IMR-90 (cell line): ENCODE measurements at regions not wholly inside any gene's neighbourhood (a gene's known extent, or its start where the extent isn't known, plus 50 kb on each side); places are given as distances from the start of the nearest gene placed in this dataset.

ENCODE experiments used
- ATAC-seq: fragments of 200-7000 bp; cut with Tn5 transposase; 2 replicates; pipeline ENCODE4 v1.9.1; 2020; ENCODE audit warnings: low read depth, mild to moderate bottlenecking, moderate library complexity
- BruUV-seq: library from RNA; stranded (reverse); fragments of 400-500 nt; replicated peaks from 2 replicates; lab custom pipeline; 2021; lab: Mats Ljungman, UMichigan
- CTCF ChIA-PET: fragments of 300-600 bp; formaldehyde crosslinking; extraction: SDS; loops from one replicate; lab custom pipeline; 2021; ENCODE audit warnings: antibody characterized with exemption; lab: Yijun Ruan, JAX
- POLR2A ChIA-PET: fragments of 300-600 bp; sonication (Branson Sonifier 250); formaldehyde crosslinking; loops from one replicate; lab custom pipeline; 2022; ENCODE audit warnings: antibody characterized with exemption; ENCODE audit not compliant: unreplicated experiment; lab: Charles Lee
- DNase-seq: peaks from one replicate; pipeline ENCODE4 v3.0.0; 2013
- H2AFZ ChIP-seq: replicated peaks from 2 replicates; pipeline ENCODE3; 2013; ENCODE audit warnings: low read length, mild to moderate bottlenecking; ENCODE audit not compliant: poor library complexity
- H2AK5ac ChIP-seq: 2 replicates; pipeline ENCODE4 v1.6.1; 2013; ENCODE audit warnings: low read depth, low read length, inconsistent platforms
- H2AK9ac ChIP-seq: replicated peaks from 2 replicates; pipeline ENCODE3; 2013; ENCODE audit warnings: mild to moderate bottlenecking, low read depth, low read length, moderate library complexity; ENCODE audit not compliant: poor library complexity
- H2BK120ac ChIP-seq: 2 replicates; pipeline ENCODE4 v1.6.1; 2013; ENCODE audit warnings: low read depth, low read length, inconsistent platforms
- H2BK15ac ChIP-seq: 3 replicates; pipeline ENCODE4 v1.6.1; 2013; ENCODE audit warnings: low read depth, low read length, inconsistent platforms
- H2BK20ac ChIP-seq: 2 replicates; pipeline ENCODE4 v1.6.1; 2013; ENCODE audit warnings: low read depth, mild to moderate bottlenecking, inconsistent platforms, low read length, moderate library complexity
- H2BK5ac ChIP-seq: 2 replicates; pipeline ENCODE4 v1.6.1; 2013; ENCODE audit warnings: mild to moderate bottlenecking, low read depth, low read length, inconsistent platforms; ENCODE audit not compliant: poor library complexity, severe bottlenecking
- H3K14ac ChIP-seq: replicated peaks from 2 replicates; pipeline ENCODE4 v1.6.1; 2013; ENCODE audit warnings: low read depth, low read length, inconsistent platforms
- H3K18ac ChIP-seq: 2 replicates; pipeline ENCODE4 v1.6.1; 2013; ENCODE audit warnings: low read depth, low read length, control low read depth
- H3K23ac ChIP-seq: 2 replicates; pipeline ENCODE4 v1.6.1; 2013; ENCODE audit warnings: low read depth, low read length, inconsistent platforms
- H3K27ac ChIP-seq: 2 replicates; pipeline ENCODE4 v1.5.1; 2013; ENCODE audit warnings: mild to moderate bottlenecking, control low read depth, low read length; ENCODE audit not compliant: insufficient read depth
- H3K27me3 ChIP-seq: 2 replicates; pipeline ENCODE4 v1.6.1; 2013; ENCODE audit warnings: low read length; ENCODE audit not compliant: control insufficient read depth, insufficient read depth
- H3K36me3 ChIP-seq: 2 replicates; pipeline ENCODE4 v1.6.1; 2013; ENCODE audit warnings: low read length, mixed read lengths; ENCODE audit not compliant: control insufficient read depth, insufficient read depth
- H3K4ac ChIP-seq: 2 replicates; pipeline ENCODE4 v1.6.1; 2013; ENCODE audit warnings: low read depth, low read length, inconsistent platforms
- H3K4me1 ChIP-seq: 2 replicates; pipeline ENCODE4 v1.6.1; 2013; ENCODE audit warnings: low read length, mixed read lengths; ENCODE audit not compliant: control insufficient read depth, insufficient read depth
- H3K4me2 ChIP-seq: 2 replicates; pipeline ENCODE4 v1.6.1; 2013; ENCODE audit warnings: low read depth, mild to moderate bottlenecking, control low read depth, low read length, moderate library complexity
- H3K4me3 ChIP-seq: 2 replicates; pipeline ENCODE4 v1.5.1; 2013; ENCODE audit warnings: low read depth, mild to moderate bottlenecking, control low read depth, low read length, moderate library complexity; ENCODE audit not compliant: insufficient read depth
- H3K56ac ChIP-seq: 2 replicates; pipeline ENCODE4 v1.6.1; 2013; ENCODE audit warnings: low read length, inconsistent platforms; ENCODE audit not compliant: insufficient read depth; ENCODE audit errors: extremely low read depth
- H3K79me1 ChIP-seq, 2 experiments: 2 replicates each; pipeline ENCODE4 v1.6.1; 2013; ENCODE audit warnings: low read length in 2 of 2, inconsistent platforms in 1 of 2, low read depth in 1 of 2
- H3K9ac ChIP-seq: 2 replicates; pipeline ENCODE4 v1.6.1; 2013; ENCODE audit warnings: low read depth, low read length, control low read depth
- H3K9me1 ChIP-seq: 2 replicates; pipeline ENCODE4 v1.6.1; 2013; ENCODE audit warnings: low read length, inconsistent platforms; ENCODE audit not compliant: insufficient read depth
- H3K9me3 ChIP-seq: 2 replicates; pipeline ENCODE4 v1.6.1; 2013; ENCODE audit warnings: low read length; ENCODE audit not compliant: control insufficient read depth, insufficient read depth
- H4K20me1 ChIP-seq: 2 replicates; pipeline ENCODE4 v1.6.1; 2013; ENCODE audit warnings: low read length, inconsistent platforms; ENCODE audit not compliant: insufficient read depth
- H4K5ac ChIP-seq: 2 replicates; pipeline ENCODE4 v1.6.1; 2013; ENCODE audit warnings: mild to moderate bottlenecking, low read depth, low read length, control low read depth
- H4K8ac ChIP-seq, 2 experiments: 2 replicates each; pipeline ENCODE4 v1.6.1; 2013; ENCODE audit warnings: low read depth in 2 of 2, low read length in 2 of 2, control low read depth in 1 of 2, inconsistent platforms in 1 of 2
- H4K91ac ChIP-seq: 2 replicates; pipeline ENCODE4 v1.6.1; 2013; ENCODE audit warnings: low read depth, low read length, inconsistent platforms; ENCODE audit not compliant: insufficient read depth
- BHLHE40 ChIP-seq: fragments of 150-350 bp; IDR thresholded peaks from 2 replicates; pipeline ENCODE4 v1.6.1; 2016; ENCODE audit warnings: mild to moderate bottlenecking, low read depth, low read length
- CEBPB ChIP-seq: IDR thresholded peaks from 2 replicates; pipeline ENCODE4 v1.6.1; 2012; ENCODE audit warnings: low read depth, low read length, improper control_type of control experiment
- CHD1 ChIP-seq: IDR thresholded peaks from 2 replicates; pipeline ENCODE4 v1.6.1; 2012; ENCODE audit warnings: low read depth, low read length, improper control_type of control experiment
- CTCF ChIP-seq: conservative IDR thresholded peaks from 2 replicates; pipeline ENCODE4 v1.5.1; 2012; ENCODE audit warnings: mild to moderate bottlenecking, low read depth, low read length, improper control_type of control experiment
- ELK1 ChIP-seq: fragments of 150-350 bp; IDR thresholded peaks from 2 replicates; pipeline ENCODE4 v1.6.1; 2016; ENCODE audit warnings: low read depth, mild to moderate bottlenecking, low read length, moderate library complexity, borderline replicate concordance
- FOS ChIP-seq: fragments of 150-350 bp; IDR thresholded peaks from 2 replicates; pipeline ENCODE4 v1.6.1; 2016; ENCODE audit warnings: low read depth, low read length
- MAFK ChIP-seq: IDR thresholded peaks from 2 replicates; pipeline ENCODE4 v1.6.1; 2012; ENCODE audit warnings: low read depth, low read length, improper control_type of control experiment
- MAZ ChIP-seq: IDR thresholded peaks from 2 replicates; pipeline ENCODE4 v1.6.1; 2012; ENCODE audit warnings: low read depth, mild to moderate bottlenecking, low read length, improper control_type of control experiment, moderate library complexity, borderline replicate concordance
- MXI1 ChIP-seq: IDR thresholded peaks from 2 replicates; pipeline ENCODE4 v1.6.1; 2012; ENCODE audit warnings: low read depth, mild to moderate bottlenecking, low read length, moderate library complexity, borderline replicate concordance
- NFE2L2 ChIP-seq: fragments of 150-350 bp; IDR thresholded peaks from 2 replicates; pipeline ENCODE4 v1.6.1; 2016; ENCODE audit warnings: low read depth, mild to moderate bottlenecking, low read length
- POLR2A ChIP-seq: IDR thresholded peaks from 2 replicates; pipeline ENCODE4 v1.6.1; 2012; ENCODE audit warnings: mild to moderate bottlenecking, low read depth, low read length
- RAD21 ChIP-seq: IDR thresholded peaks from 2 replicates; pipeline ENCODE4 v1.6.1; 2012; ENCODE audit warnings: low read length, improper control_type of control experiment
- RCOR1 ChIP-seq: IDR thresholded peaks from 2 replicates; pipeline ENCODE4 v1.6.1; 2012; ENCODE audit warnings: mild to moderate bottlenecking, low read length, improper control_type of control experiment; ENCODE audit not compliant: insufficient replicate concordance
- RFX5 ChIP-seq: IDR thresholded peaks from 2 replicates; pipeline ENCODE4 v1.8.0; 2012; ENCODE audit warnings: low read depth, mild to moderate bottlenecking, low read length, moderate library complexity
- SMC3 ChIP-seq: fragments of 150-350 bp; IDR thresholded peaks from 2 replicates; pipeline ENCODE4 v1.6.1; 2016; ENCODE audit warnings: low read depth, mild to moderate bottlenecking, antibody characterized with exemption, low read length, moderate library complexity
- USF2 ChIP-seq: fragments of 150-350 bp; IDR thresholded peaks from 2 replicates; pipeline ENCODE4 v1.6.1; 2017; ENCODE audit warnings: mild to moderate bottlenecking, antibody characterized with exemption, low read length, low read depth
- WGBS, 2 experiments: methylation state at CpG; one replicate each; pipeline versions ENCODE4 v1.1.5 to v1.1.7; 2013; ENCODE audit warnings: missing lambda C conversion rate in 2 of 2; ENCODE audit not compliant: insufficient read length in 1 of 2; ENCODE audit errors: extremely low coverage in 2 of 2; 5-methylcytosine and 5-hydroxymethylcytosine counted together
- dilution Hi-C: fragments of 300-500 bp; cut with HindIII; formaldehyde crosslinking; loops from one replicate; pipeline ENCODE4 v1.14.3; 2018; ENCODE audit warnings: low sequenced_read_pairs; ENCODE audit not compliant: unreplicated experiment
- in situ Hi-C: fragments of 300-500 bp; cut with MboI; formaldehyde crosslinking; loops from 3 replicates; pipeline ENCODE4 v1.14.3; 2019; ENCODE audit warnings: low sequenced_read_pairs, inconsistent platforms, mixed read lengths
- intact Hi-C: fragments of 100-400 bp; cut with micrococcal nuclease; formaldehyde crosslinking; loops from 2 replicates; pipeline ENCODE4 v1.10.0; 2022

GRCh38 chr15:96058103-96058851, 272.2 kb upstream of the NR2F2 start:
- Histone ChIP-seq H3K23ac (no peak overlapping the region), H3K4me1 (no peaks in the 10 kb centered on the region), H4K20me1 (no peaks in the 10 kb centered on the region), H2BK15ac (no peak overlapping the region), H3K36me3 (no peaks in the 10 kb centered on the region), H3K4ac (no peak overlapping the region), H2AFZ (no peak overlapping the region), H3K27ac (no peak overlapping the region), H3K18ac (no peak overlapping the region), H3K9me1 (no peaks in the 10 kb centered on the region), H3K9me3 (no peaks in the 10 kb centered on the region), H2AK9ac (no peak overlapping the region), H4K5ac (no peak overlapping the region), H2BK5ac (no peak overlapping the region), H3K79me1 (no peaks in the 10 kb centered on the region), H3K9ac (no peak overlapping the region), H3K4me3 (no peak overlapping the region), H2AK5ac (no peak overlapping the region), H4K91ac (no peak overlapping the region), H3K14ac (no peak overlapping the region), H2BK20ac (no peak overlapping the region), H3K27me3 (no peaks in the 10 kb centered on the region), H3K56ac (no peak overlapping the region), H3K4me2 (no peak overlapping the region), H2BK120ac (no peak overlapping the region), H4K8ac (no peak overlapping the region)
- ATAC-seq: no peak
- DNase-seq: no peak
- CTCF ChIA-PET: interaction anchor here (1.5 kb wide), 1 partner anchor 12 kb away, joined by 3 read pairs; no protein-coding TSS in a partner anchor
- BruUV-seq: no TSS peak
- no CpG with 5 or more reads among the region's 8 CpGs for WGBS, 2 experiments
- in situ Hi-C loops: no loop called here
- intact Hi-C loops: no loop called here
- no peak for TF ChIP-seq RCOR1
- TF ChIP-seq RAD21: no peak
- no peak for TF ChIP-seq ELK1
- no peak for TF ChIP-seq RFX5
- no peak for TF ChIP-seq CHD1
- TF ChIP-seq POLR2A: no peak
- no peak for TF ChIP-seq FOS
- no peak for TF ChIP-seq MXI1
- no peak for TF ChIP-seq USF2
- TF ChIP-seq MAZ: no peak
- TF ChIP-seq BHLHE40: no peak
- no peak for TF ChIP-seq CEBPB
- TF ChIP-seq CTCF: no peak
- TF ChIP-seq SMC3: no peak
- no peak for TF ChIP-seq NFE2L2
- no peak for TF ChIP-seq MAFK
- POLR2A ChIA-PET: no interaction called here
- dilution Hi-C loops: no loop called here
